Bronchial epithelial cell (primary cell): ENCODE measurements at regions not wholly inside any gene's neighbourhood (a gene's known extent, or its start where the extent isn't known, plus 50 kb on each side); places are given as distances from the start of the nearest gene placed in this dataset.
"Not testable (repeated sequence)": the region's sequence is repeated elsewhere in the genome, so short reads cannot be mapped to it uniquely, and the experiment has no call there.

ENCODE experiments used
- DNase-seq: peaks from one replicate; pipeline ENCODE4 v3.0.0-alpha.2; 2010; ENCODE audit warnings: low read depth
- FAIRE-seq: peaks from 2 replicates; lab custom pipeline; 2011; peaks lifted over from hg19 to GRCh38; lab: Jason Lieb, UNC
- H3K27me3 ChIP-seq: 2 replicates; pipeline ENCODE4 v1.5.1; 2011; ENCODE audit warnings: low read length; ENCODE audit not compliant: control insufficient read depth, insufficient read depth
- H3K36me3 ChIP-seq: 2 replicates; pipeline ENCODE4 v1.5.1; 2011; ENCODE audit warnings: low read length; ENCODE audit not compliant: control insufficient read depth, insufficient read depth
- H3K4me3 ChIP-seq: 2 replicates; pipeline ENCODE4 v1.5.1; 2011; ENCODE audit warnings: mild to moderate bottlenecking, low read depth, low read length, control low read depth
- TF ChIP-seq, protein P1 (sequence below): IDR thresholded peaks from 2 replicates; pipeline ENCODE4 v1.5.1; 2011; ENCODE audit warnings: mild to moderate bottlenecking, moderate library complexity, low read length, control low read depth, inconsistent platforms; ENCODE audit not compliant: insufficient read depth, severe bottlenecking

DNA sequence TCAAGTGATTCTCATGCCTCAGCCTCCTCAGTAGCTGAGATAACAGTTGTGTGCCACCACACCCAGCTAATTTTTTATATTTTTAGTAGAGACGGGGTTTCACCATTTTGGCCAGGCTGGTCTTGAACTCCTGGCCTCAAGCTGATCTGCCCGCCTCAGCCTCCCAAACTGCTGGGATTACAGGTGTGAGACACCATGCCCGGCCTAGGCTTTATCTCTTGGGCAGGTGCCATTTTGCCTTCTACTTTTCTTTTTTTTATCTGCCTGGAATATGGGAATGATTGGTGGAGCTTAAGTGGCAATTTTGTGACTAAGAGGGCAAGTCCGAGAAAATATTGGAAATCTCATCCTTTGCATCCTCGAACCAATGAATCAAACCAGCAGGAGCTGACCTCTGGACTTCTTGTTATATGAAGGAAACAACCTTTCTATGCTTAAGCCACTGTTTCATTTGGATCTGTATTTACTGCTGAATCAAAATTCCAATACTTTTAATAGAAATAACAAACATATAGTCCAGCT, 128.9 kb upstream of the ZNF217 start:
- Histone ChIP-seq H3K4me3 (no peak overlapping the region), H3K27me3 (no peaks in the 10 kb centered on the region), H3K36me3 (no peaks in the 10 kb centered on the region)
- TF ChIP-seq, protein P1, sequence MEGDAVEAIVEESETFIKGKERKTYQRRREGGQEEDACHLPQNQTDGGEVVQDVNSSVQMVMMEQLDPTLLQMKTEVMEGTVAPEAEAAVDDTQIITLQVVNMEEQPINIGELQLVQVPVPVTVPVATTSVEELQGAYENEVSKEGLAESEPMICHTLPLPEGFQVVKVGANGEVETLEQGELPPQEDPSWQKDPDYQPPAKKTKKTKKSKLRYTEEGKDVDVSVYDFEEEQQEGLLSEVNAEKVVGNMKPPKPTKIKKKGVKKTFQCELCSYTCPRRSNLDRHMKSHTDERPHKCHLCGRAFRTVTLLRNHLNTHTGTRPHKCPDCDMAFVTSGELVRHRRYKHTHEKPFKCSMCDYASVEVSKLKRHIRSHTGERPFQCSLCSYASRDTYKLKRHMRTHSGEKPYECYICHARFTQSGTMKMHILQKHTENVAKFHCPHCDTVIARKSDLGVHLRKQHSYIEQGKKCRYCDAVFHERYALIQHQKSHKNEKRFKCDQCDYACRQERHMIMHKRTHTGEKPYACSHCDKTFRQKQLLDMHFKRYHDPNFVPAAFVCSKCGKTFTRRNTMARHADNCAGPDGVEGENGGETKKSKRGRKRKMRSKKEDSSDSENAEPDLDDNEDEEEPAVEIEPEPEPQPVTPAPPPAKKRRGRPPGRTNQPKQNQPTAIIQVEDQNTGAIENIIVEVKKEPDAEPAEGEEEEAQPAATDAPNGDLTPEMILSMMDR = no peak
- no peak for FAIRE-seq
- DNase-seq = no peak

DNA sequence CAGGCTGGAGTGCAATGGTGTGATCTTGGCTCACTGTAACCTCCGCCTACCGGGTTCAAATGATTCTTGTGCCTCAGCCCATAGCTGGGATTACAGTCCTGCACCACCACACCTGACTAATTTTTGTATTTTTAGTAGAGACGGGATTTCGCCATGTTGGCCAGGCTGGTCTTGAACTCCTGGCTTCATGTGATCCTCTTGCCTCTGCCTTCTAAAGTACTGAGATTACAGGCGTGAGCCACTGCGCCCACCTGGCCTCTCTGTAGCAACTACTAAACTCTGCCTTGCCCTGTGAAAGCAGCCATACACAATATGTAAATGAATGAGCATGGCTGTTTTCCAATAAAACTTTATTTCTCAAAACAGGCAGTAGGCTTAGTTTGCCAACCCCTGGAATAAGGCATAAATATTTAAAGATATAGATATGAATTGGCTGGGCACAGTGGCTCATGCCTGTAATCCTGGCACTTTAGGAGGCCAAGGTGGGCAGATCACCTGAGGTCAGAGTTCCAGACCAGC, 127.9 kb upstream of the ZNF217 start:
- not testable (repeated sequence) for FAIRE-seq, H3K36me3 ChIP-seq, H3K27me3 ChIP-seq, H3K4me3 ChIP-seq, DNase-seq

DNA sequence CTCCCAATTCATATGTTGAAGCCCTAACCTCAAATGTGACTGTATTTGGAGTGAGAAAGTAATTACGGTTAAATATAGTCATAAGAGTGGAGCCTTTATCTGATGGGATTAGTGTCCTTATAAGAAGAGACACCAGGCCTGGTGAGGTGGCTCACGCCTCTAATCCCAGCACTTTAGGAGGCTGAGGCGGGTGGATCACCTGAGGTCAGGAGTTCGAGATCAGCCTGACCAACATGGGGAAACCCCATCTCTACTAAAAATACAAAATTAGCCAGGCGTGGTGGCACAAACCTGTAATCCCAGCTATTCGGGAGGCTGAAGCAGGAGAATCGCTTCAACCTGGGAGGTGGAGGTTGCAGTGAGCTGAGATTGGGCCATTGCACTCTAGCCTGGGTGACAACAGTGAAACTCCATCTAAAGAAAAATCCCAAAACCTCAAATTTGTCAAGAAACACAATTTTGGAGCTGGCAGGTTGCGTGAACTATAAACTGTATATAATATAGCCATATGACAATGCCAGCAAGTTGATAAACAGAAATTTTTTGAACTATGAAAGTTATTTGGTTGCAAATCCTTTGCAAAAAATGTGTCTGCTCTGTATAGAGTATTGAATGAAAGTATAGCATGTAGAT, 125.6 kb upstream of the ZNF217 start:
- FAIRE-seq = not testable (repeated sequence)

DNA sequence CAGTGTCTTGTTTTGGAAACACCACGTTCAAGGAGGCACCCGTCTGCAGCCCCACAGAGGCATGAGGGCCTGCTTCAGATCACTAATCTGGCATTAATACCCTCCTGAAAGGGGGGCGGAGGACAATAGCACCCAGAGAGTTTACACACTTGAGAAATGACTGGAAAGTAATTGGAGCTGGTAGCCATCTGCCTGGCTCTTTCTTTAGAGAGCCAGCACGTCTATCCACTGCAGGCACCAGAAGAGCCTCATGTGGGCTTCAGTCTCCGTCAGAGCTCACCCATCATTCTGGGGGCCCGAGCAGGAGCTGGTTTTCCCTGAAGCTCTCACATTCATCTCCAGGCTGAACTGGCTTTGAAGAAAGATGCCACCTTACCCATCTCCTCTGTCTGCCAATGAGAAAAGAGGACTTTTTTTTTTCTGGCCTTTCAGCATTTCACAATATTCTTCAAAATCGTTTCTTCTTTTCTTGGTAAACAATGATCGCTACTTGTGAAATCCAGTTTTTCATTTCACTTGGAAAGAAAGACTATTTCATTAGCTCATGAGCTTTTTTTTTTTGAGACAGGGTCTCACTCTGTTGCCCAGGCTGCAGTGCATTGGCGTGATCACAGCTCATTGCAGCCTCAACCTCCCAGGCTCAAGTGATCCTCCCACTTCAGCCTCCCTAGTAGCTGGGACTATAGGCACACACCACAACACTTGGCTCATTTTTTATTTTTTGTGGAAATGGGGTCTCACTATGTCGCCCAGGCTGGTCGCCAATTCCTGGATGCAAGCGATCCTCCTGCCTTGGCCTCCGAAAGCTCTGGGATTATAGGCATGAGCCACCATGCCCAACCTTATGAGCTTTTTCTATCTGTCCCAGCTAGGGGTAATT, 124.7 kb upstream of the ZNF217 start:
- TF ChIP-seq, protein P1 = no peak
- FAIRE-seq = no peak

More for the DNA sequence above, 125.6 kb upstream of the ZNF217 start:
- DNase-seq, H3K36me3 ChIP-seq, H3K27me3 ChIP-seq, H3K4me3 ChIP-seq: not testable (repeated sequence)

DNA sequence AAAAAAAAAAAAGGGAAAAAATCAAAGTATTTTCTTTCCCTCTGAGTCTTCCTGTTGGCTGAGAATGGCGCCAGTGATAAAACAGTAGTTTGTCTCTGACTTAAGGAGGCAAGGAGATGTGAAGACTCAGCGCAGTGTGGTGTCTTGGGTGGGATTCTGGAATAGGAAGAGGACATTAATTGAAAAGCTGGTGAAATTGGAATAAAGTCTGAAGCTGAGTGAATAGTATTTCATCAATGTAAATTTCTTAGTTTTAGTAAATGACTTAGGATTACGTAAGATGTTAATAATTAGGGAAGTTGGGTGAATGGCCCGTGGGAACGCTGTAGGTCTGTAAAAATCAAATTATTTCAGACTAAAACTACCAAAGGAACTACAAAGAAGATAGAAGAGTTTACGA, 122.8 kb upstream of the ZNF217 start:
- H3K4me3 ChIP-seq = no peak overlapping the region
- no peaks in the 10 kb centered on the region for H3K27me3 ChIP-seq
- no peaks in the 10 kb centered on the region for H3K36me3 ChIP-seq
- TF ChIP-seq, protein P1 = no peak
- no peak for DNase-seq
- FAIRE-seq = no peak

More for the DNA sequence above, 124.7 kb upstream of the ZNF217 start:
- DNase-seq = no peak
- no peaks in the 10 kb centered on the region for H3K27me3 ChIP-seq
- no peak overlapping the region for H3K4me3 ChIP-seq
- no peaks in the 10 kb centered on the region for H3K36me3 ChIP-seq

DNA sequence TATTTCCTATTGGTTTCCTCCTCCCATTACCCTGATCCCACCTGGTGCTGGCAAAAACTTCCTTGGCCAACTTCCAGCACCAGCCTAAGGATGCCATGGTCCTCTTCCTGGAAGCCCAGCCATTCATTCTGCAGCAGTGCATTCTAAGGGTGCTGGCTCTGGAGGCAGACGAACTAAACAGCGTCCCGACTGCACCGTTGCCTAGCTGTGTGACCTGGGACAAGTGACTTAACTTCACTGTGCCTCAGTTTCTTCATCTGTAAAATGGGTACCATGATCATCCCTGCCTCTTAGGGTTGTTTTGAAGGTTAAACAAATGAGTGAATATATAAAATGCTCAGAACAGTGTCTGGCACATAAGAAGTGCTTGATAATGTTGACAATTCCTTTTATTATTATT, 120.9 kb upstream of the ZNF217 start:
- Histone ChIP-seq H3K4me3 (no peak overlapping the region), H3K27me3 (no peaks in the 10 kb centered on the region), H3K36me3 (no peaks in the 10 kb centered on the region)
- TF ChIP-seq, protein P1 = no peak
- no peak for FAIRE-seq
- no peak for DNase-seq
